ENCODE measurements at regions not wholly inside any gene's neighbourhood (a gene's known extent, or its start where the extent isn't known, plus 50 kb on each side); places are given as distances from the start of the nearest gene placed in this dataset.
"Not testable (repeated sequence)": the region's sequence is repeated elsewhere in the genome, so short reads cannot be mapped to it uniquely, and the experiment has no call there.

DNA sequence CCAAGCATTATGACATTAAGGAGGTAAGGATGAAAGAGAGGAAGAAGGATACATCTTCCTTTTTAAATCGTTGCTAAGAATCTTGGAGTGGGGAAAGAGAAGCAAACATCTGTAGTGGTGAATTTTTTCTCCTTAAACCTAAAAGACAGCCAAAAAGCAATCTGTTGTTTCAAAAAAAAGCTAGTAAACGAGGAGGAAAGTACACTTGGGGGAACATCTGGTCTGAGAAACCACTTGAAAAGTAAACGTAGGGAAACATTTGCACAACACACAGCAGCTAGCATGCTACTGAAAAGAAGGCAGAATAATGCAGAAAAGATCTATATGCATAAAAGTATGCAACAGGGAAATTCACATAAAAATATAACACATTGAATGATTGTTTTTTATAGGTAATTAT, 1485.6 kb downstream of the PCDH19 start:
- Histone ChIP-seq H3K4me2 (ENCODE audit: low read length) (no peak overlapping the region), H3K23ac (ENCODE audit: low read length) (no peak overlapping the region), H3K56ac (ENCODE audit: low read length) (no peak overlapping the region), H3K79me1 (ENCODE audit: low read length) (no peaks in the 10 kb centered on the region), H3K9ac (ENCODE audit: low read length) (no peak overlapping the region), H3K27me3 (ENCODE audit: insufficient read depth, low read length, poor library complexity) (no peaks in the 10 kb centered on the region), H3K79me2 (ENCODE audit: control insufficient read depth, insufficient read depth, low read length) (no peaks in the 10 kb centered on the region), H3K4ac (ENCODE audit: low read depth, low read length) (no peak overlapping the region), H2BK15ac (replicated peaks; ENCODE audit: low read depth) (no peak overlapping the region), H2BK5ac (ENCODE audit: low read length) (no peak overlapping the region), H2AK5ac (ENCODE audit: low read length) (no peak overlapping the region), H3K27ac (ENCODE audit: low read depth, low read length) (no peak overlapping the region), H2BK120ac (ENCODE audit: low read depth, low read length) (no peak overlapping the region), H3K18ac (ENCODE audit: low read length) (no peak overlapping the region), H3K4me3 (ENCODE audit: low read length) (no peak overlapping the region), H3K36me3 (ENCODE audit: control insufficient read depth, insufficient read depth, low read length) (no peaks in the 10 kb centered on the region), H4K8ac (ENCODE audit: low read depth, low read length) (no peak overlapping the region), H3K4me1 (ENCODE audit: control insufficient read depth, low read depth, low read length) (no peaks in the 10 kb centered on the region), H4K5ac (ENCODE audit: low read length) (no peak overlapping the region)
- no CpG with 5 or more reads among the region's 3 CpGs for WGBS (ENCODE audit: extremely low coverage, insufficient coverage, low lambda C conversion rate)
- no peak for DNase-seq

DNA sequence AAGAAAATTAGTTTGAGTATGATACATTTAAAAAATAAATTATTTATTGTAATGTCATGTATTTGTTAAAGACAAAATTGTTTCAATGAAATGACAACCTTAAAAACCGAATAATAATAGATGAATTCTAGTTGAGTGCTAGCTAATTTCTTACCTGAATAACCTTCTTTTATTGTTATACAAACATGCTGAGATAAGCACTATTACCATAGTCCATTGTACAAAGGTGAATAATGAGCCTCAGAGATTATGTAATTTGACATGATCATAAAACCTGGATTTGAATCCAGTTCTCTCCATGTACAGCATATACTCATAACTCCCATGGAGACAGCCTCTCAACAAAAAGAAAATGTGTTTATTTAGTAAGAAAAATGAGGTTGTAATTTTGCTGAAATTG, 1512.9 kb downstream of the PCDH19 start:
- no peak overlapping the region for H2BK120ac ChIP-seq (ENCODE audit: low read depth, low read length)
- H2AK5ac ChIP-seq (ENCODE audit: low read length): no peak overlapping the region
- no peak overlapping the region for H3K23ac ChIP-seq (ENCODE audit: low read length)
- H3K79me1 ChIP-seq (ENCODE audit: low read length): no peaks in the 10 kb centered on the region
- no peaks in the 10 kb centered on the region for H3K27me3 ChIP-seq (ENCODE audit: insufficient read depth, low read length, poor library complexity)
- H4K5ac ChIP-seq (ENCODE audit: low read length): no peak overlapping the region
- no peak overlapping the region for H3K9ac ChIP-seq (ENCODE audit: low read length)
- no peaks in the 10 kb centered on the region for H3K4me1 ChIP-seq (ENCODE audit: control insufficient read depth, low read depth, low read length)
- H3K56ac ChIP-seq (ENCODE audit: low read length): no peak overlapping the region
- DNase-seq: no peak
- H3K27ac ChIP-seq (ENCODE audit: low read depth, low read length): no peak overlapping the region
- no peak overlapping the region for H3K18ac ChIP-seq (ENCODE audit: low read length)
- no CpG with 5 or more reads among the region's 1 CpG for WGBS (ENCODE audit: extremely low coverage, insufficient coverage, low lambda C conversion rate)
- no peak overlapping the region for H3K4me2 ChIP-seq (ENCODE audit: low read length)
- no peak overlapping the region for H3K4ac ChIP-seq (ENCODE audit: low read depth, low read length)
- H2BK5ac ChIP-seq (ENCODE audit: low read length): no peak overlapping the region
- no peak overlapping the region for H3K4me3 ChIP-seq (ENCODE audit: low read length)
- H3K36me3 ChIP-seq (ENCODE audit: control insufficient read depth, insufficient read depth, low read length): no peaks in the 10 kb centered on the region
- no peaks in the 10 kb centered on the region for H3K79me2 ChIP-seq (ENCODE audit: control insufficient read depth, insufficient read depth, low read length)
- no peak overlapping the region for H2BK15ac ChIP-seq (replicated peaks; ENCODE audit: low read depth)
- H4K8ac ChIP-seq (ENCODE audit: low read depth, low read length): no peak overlapping the region

DNA sequence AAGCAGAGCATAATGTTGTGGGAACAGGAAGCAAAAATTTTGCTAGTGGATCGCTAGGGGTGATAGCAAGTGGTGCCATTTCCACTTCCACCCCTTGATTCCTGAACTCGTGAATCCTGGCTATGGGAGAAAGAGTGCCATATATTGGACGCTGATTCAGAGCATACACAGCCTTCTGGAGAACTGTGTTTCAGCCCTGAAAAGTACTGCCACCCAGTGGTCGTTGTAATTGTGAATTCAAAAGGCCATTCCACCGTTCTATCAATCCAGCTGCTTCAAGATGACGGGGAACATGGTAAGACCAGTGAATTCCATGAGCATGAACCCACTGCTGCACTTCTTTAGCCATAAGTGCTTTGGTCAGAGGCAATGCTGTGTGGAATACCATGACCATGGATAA, 1559.4 kb downstream of the PCDH19 start:
- H4K5ac ChIP-seq (ENCODE audit: low read length); H3K18ac ChIP-seq (ENCODE audit: low read length); H2BK15ac ChIP-seq (replicated peaks; ENCODE audit: low read depth); H3K23ac ChIP-seq (ENCODE audit: low read length); H3K27ac ChIP-seq (ENCODE audit: low read depth, low read length); H3K4ac ChIP-seq (ENCODE audit: low read depth, low read length); H3K27me3 ChIP-seq (ENCODE audit: insufficient read depth, low read length, poor library complexity); H3K56ac ChIP-seq (ENCODE audit: low read length); H3K9ac ChIP-seq (ENCODE audit: low read length); H3K4me3 ChIP-seq (ENCODE audit: low read length); H3K4me1 ChIP-seq (ENCODE audit: control insufficient read depth, low read depth, low read length); H2AK5ac ChIP-seq (ENCODE audit: low read length); H3K4me2 ChIP-seq (ENCODE audit: low read length); H2BK5ac ChIP-seq (ENCODE audit: low read length); H2BK120ac ChIP-seq (ENCODE audit: low read depth, low read length); H3K36me3 ChIP-seq (ENCODE audit: control insufficient read depth, insufficient read depth, low read length); H3K79me1 ChIP-seq (ENCODE audit: low read length); H4K8ac ChIP-seq (ENCODE audit: low read depth, low read length); H3K79me2 ChIP-seq (ENCODE audit: control insufficient read depth, insufficient read depth, low read length): not testable (repeated sequence)
- no CpG with 5 or more reads among the region's 6 CpGs for WGBS (ENCODE audit: extremely low coverage, insufficient coverage, low lambda C conversion rate)
- DNase-seq: peak; percentile 28

All from mesendoderm (in vitro differentiated cells).